ENCODE measurements at regions not wholly inside any gene's neighbourhood (a gene's known extent, or its start where the extent isn't known, plus 50 kb on each side); places are given as distances from the start of the nearest gene placed in this dataset.
"Not testable (repeated sequence)": the region's sequence is repeated elsewhere in the genome, so short reads cannot be mapped to it uniquely, and the experiment has no call there.

- H3K36me3 Mint-ChIP-seq = peaks cover 26% of the 10 kb centered on the region
- ATAC-seq (no peak), DNase-seq (no peak)
- peaks cover 8% of the 10 kb centered on the region for H3K9me3 Mint-ChIP-seq (ENCODE audit: low read depth)
- H3K4me3 Mint-ChIP-seq = peak overlapping the region; percentile 71
- peaks cover 67% of the 10 kb centered on the region for H3K4me1 Mint-ChIP-seq
- H3K27me3 Mint-ChIP-seq = no peaks in the 10 kb centered on the region
- CTCF ChIA-PET = interaction anchor here (1.0 to 3.1 kb wide), 3 partner anchors 25 to 125 kb away, joined by 3 to 16 read pairs (median 4); no protein-coding TSS in a partner anchor
- peak overlapping the region; percentile 93 for H3K27ac Mint-ChIP-seq
Measured at GRCh38 chr1:244324176-244324883, 127.4 kb downstream of the ADSS2 start.

DNA sequence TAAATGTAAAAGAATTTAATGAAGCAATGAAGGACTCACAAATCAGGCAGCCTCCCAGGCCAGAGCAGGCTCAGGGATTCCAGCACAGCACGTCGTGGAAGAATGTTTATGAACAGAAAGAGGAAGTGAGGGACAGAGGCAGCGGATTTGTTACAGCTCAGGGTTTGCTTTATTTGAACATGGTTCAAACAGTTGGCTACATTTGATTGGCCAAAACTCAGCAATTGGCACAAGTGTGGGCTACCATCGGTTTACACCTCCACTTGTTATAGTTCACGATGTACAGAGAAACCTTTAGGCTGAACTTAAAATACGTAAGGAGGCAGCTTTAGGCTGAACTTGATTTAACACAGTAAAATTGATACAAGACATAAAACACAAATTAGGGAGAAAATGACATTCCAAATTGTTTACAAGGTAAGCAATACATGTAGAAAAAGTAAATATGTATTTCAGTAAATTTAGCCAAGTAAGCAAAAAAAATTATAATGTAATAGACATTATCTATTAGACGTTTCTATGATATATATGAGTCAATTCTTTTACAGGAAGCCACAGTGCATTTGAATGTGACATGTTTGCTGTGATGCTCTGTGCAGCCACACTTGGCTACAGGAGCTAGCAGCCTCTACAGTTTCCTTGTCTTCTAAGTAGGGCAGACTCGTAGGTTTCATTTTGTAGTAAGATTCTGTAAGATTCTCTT lies 126.5 kb downstream of the ADSS2 start:
- peak overlapping the region; percentile 93 for H3K27ac Mint-ChIP-seq
- H3K4me3 Mint-ChIP-seq = peak overlapping the region; percentile 71
- H3K9me3 Mint-ChIP-seq (ENCODE audit: low read depth) = peaks cover 8% of the 10 kb centered on the region
- DNase-seq = peak; percentile 79
- peaks cover 60% of the 10 kb centered on the region for H3K4me1 Mint-ChIP-seq
- CTCF ChIA-PET = interaction anchor here (1.0 to 3.1 kb wide), 3 partner anchors 26 to 125 kb away, joined by 3 to 16 read pairs (median 4); no protein-coding TSS in a partner anchor
- H3K27me3 Mint-ChIP-seq = no peaks in the 10 kb centered on the region
- ATAC-seq = peak; percentile 84
- H3K36me3 Mint-ChIP-seq = peaks cover 25% of the 10 kb centered on the region

DNA sequence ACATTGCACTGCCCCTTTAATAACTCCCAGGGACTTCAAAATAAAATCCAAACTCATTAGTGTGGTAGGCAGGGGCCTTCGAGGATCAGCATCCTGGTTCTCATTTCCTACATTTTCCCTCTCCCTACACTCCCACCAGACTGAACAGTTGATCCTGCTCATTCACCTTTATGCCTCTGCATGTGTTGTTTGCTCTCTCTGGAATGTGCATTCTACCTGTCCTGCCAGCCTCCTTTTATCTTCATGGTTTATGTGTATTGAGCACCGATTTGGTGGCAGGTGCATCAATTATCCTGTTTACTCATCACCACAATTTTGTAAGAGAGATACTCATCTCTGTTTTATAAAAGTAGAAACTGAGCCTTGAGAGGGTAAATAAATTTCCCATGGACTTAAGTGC lies 125.0 kb downstream of the ADSS2 start:
- Mint-ChIP-seq H3K27me3 (no peaks in the 10 kb centered on the region), H3K4me3 (no peak overlapping the region), H3K36me3 (peaks cover 29% of the 10 kb centered on the region), H3K27ac (peak overlapping the region; percentile 93), H3K4me1 (peaks cover 48% of the 10 kb centered on the region), H3K9me3 (ENCODE audit: low read depth) (peaks cover 8% of the 10 kb centered on the region)
- CTCF ChIA-PET = interaction anchor here (3.1 kb wide), 1 partner anchor 28 kb away, joined by 16 read pairs; no protein-coding TSS in a partner anchor
- no peak for ATAC-seq
- no peak for DNase-seq

- ATAC-seq (no peak), DNase-seq (no peak)
- H3K9me3 Mint-ChIP-seq (ENCODE audit: low read depth) = peaks cover 8% of the 10 kb centered on the region
- peaks cover 2% of the 10 kb centered on the region for H3K27me3 Mint-ChIP-seq
- no peak overlapping the region for H3K27ac Mint-ChIP-seq
- CTCF ChIA-PET = no interaction called here
- peaks cover 42% of the 10 kb centered on the region for H3K4me1 Mint-ChIP-seq
- peaks cover 28% of the 10 kb centered on the region for H3K36me3 Mint-ChIP-seq
- no peak overlapping the region for H3K4me3 Mint-ChIP-seq
Measured at GRCh38 chr1:244327533-244327932, 124.2 kb downstream of the ADSS2 start.

GRCh38 chr1:244328476-244328875 lies 123.2 kb downstream of the ADSS2 start:
- Mint-ChIP-seq H3K4me1 (peaks cover 35% of the 10 kb centered on the region), H3K27me3 (peaks cover 9% of the 10 kb centered on the region), H3K4me3 (no peak overlapping the region), H3K9me3 (ENCODE audit: low read depth) (peaks cover 8% of the 10 kb centered on the region), H3K36me3 (peaks cover 24% of the 10 kb centered on the region), H3K27ac (no peak overlapping the region)
- no peak for ATAC-seq
- CTCF ChIA-PET = no interaction called here
- no peak for DNase-seq

DNA sequence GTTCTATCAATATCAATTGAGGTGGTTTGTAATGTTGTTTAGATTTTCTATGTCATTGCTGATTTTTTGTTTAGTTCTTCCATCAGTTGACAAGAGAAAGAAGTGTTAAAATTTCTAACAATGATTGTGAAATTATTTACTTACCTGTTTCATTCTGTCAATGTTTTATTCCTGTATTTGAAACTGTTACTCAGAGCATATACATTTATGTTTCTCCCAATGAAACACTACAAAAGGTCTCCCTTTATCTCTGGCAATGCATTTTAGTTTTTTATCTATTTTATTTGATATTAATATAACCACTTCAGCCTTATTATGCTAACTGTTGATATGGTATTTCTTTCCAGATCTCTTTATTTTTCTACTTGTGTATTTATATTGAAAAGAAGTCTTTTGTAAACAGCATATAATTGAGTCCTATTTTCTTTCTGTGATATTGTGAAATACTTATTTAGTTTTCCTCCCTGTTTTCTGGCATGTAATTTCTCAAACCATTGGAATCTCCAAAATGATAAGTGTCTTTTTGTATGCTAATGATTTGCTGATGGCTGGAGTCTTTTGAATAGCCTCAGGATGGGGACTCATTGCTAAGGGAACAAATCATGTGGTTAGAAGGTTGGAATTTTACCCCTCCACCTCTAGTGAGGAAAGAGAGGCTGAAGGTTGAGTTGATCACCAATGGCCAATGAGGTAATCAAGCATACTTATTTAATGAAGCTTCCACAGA lies 122.0 kb downstream of the ADSS2 start:
- no peak overlapping the region for H3K4me3 Mint-ChIP-seq
- H3K27ac Mint-ChIP-seq = no peak overlapping the region
- H3K27me3 Mint-ChIP-seq = peaks cover 21% of the 10 kb centered on the region
- DNase-seq (no peak), ATAC-seq (no peak)
- H3K36me3 Mint-ChIP-seq = peaks cover 23% of the 10 kb centered on the region
- H3K4me1 Mint-ChIP-seq = peaks cover 25% of the 10 kb centered on the region
- H3K9me3 Mint-ChIP-seq (ENCODE audit: low read depth) = peaks cover 8% of the 10 kb centered on the region
- CTCF ChIA-PET = interaction anchor here (1.2 kb wide), 1 partner anchor 10 kb away, joined by 3 read pairs; no protein-coding TSS in a partner anchor

GRCh38 chr1:244330318-244330625 lies 121.4 kb downstream of the ADSS2 start:
- Mint-ChIP-seq H3K4me1 (peaks cover 20% of the 10 kb centered on the region), H3K9me3 (ENCODE audit: low read depth) (peaks cover 8% of the 10 kb centered on the region), H3K27ac (no peak overlapping the region), H3K36me3 (peaks cover 23% of the 10 kb centered on the region), H3K4me3 (no peak overlapping the region), H3K27me3 (peaks cover 21% of the 10 kb centered on the region)
- DNase-seq = no peak
- CTCF ChIA-PET = interaction anchor here (1.2 kb wide), 1 partner anchor 9 kb away, joined by 3 read pairs; no protein-coding TSS in a partner anchor
- no peak for ATAC-seq

GRCh38 chr1:244332761-244333160 lies 118.9 kb downstream of the ADSS2 start:
- ATAC-seq; H3K4me1 Mint-ChIP-seq; DNase-seq; CTCF ChIA-PET; H3K27ac Mint-ChIP-seq; H3K9me3 Mint-ChIP-seq (ENCODE audit: low read depth): not testable (repeated sequence)
- peaks cover 21% of the 10 kb centered on the region for H3K27me3 Mint-ChIP-seq
- H3K4me3 Mint-ChIP-seq = peak overlapping the region; percentile 49
- H3K36me3 Mint-ChIP-seq = peaks cover 14% of the 10 kb centered on the region

DNA sequence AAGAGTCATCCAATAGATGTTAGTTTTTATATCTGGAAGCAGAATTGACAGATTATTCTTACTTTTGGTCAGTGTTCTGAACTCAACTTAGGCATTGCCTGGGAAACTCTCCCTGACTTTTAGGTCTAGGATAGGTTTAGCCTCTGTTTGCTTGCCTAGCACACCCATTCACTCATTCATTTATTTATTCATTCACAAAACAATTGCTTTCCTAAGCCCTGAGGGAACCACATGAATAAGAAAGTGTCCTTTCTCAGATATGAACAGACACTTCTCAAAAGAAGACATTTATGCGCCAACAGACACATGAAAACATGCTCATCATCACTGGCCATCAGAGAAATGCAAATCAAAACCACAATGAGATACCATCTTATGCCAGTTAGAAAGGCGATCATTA lies 117.4 kb downstream of the ADSS2 start:
- DNase-seq; H3K36me3 Mint-ChIP-seq; CTCF ChIA-PET; H3K27ac Mint-ChIP-seq; H3K9me3 Mint-ChIP-seq (ENCODE audit: low read depth); H3K4me3 Mint-ChIP-seq; H3K4me1 Mint-ChIP-seq; ATAC-seq: not testable (repeated sequence)
- H3K27me3 Mint-ChIP-seq = peaks cover 22% of the 10 kb centered on the region

DNA sequence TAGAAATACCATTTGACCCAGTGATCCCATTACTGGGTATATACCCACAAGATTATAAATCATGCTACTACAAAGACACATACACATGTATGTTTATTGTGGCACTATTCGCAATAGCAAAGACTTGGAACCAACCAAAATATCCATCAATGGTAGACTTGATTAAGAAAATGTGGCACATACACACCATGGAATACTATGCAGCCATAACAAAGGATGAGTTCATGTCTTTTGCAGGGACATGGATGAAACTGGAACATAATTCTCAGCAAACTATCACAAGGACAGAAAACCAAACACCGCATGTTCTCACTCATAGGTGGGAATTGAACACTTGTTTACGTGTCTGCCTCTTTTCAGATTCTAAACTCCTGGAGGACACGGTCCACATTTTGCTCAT lies 116.9 kb downstream of the ADSS2 start:
- H3K4me1 Mint-ChIP-seq; H3K9me3 Mint-ChIP-seq (ENCODE audit: low read depth); DNase-seq; H3K4me3 Mint-ChIP-seq; H3K27ac Mint-ChIP-seq; CTCF ChIA-PET; ATAC-seq; H3K36me3 Mint-ChIP-seq: not testable (repeated sequence)
- H3K27me3 Mint-ChIP-seq = peaks cover 22% of the 10 kb centered on the region

- no peaks in the 10 kb centered on the region for H3K9me3 Mint-ChIP-seq (ENCODE audit: low read depth)
- ATAC-seq = no peak
- no peak overlapping the region for H3K27ac Mint-ChIP-seq
- CTCF ChIA-PET = no interaction called here
- peaks cover 9% of the 10 kb centered on the region for H3K4me1 Mint-ChIP-seq
- H3K4me3 Mint-ChIP-seq = no peak overlapping the region
- DNase-seq = no peak
- peaks cover 22% of the 10 kb centered on the region for H3K27me3 Mint-ChIP-seq
- peaks cover 4% of the 10 kb centered on the region for H3K36me3 Mint-ChIP-seq
Measured at GRCh38 chr1:244335456-244335855, 116.3 kb downstream of the ADSS2 start.

- H3K9me3 Mint-ChIP-seq (ENCODE audit: low read depth) = no peaks in the 10 kb centered on the region
- peaks cover 11% of the 10 kb centered on the region for H3K4me1 Mint-ChIP-seq
- H3K27me3 Mint-ChIP-seq = peaks cover 22% of the 10 kb centered on the region
- H3K27ac Mint-ChIP-seq = no peak overlapping the region
- ATAC-seq (no peak), DNase-seq (no peak)
- H3K36me3 Mint-ChIP-seq = no peaks in the 10 kb centered on the region
- CTCF ChIA-PET = no interaction called here
- H3K4me3 Mint-ChIP-seq = no peak overlapping the region
Measured at GRCh38 chr1:244336232-244336899, 115.3 kb downstream of the ADSS2 start.

GRCh38 chr1:244337839-244338238 lies 113.9 kb downstream of the ADSS2 start:
- peaks cover 16% of the 10 kb centered on the region for H3K4me1 Mint-ChIP-seq
- no peaks in the 10 kb centered on the region for H3K9me3 Mint-ChIP-seq (ENCODE audit: low read depth)
- CTCF ChIA-PET = no interaction called here
- no peaks in the 10 kb centered on the region for H3K36me3 Mint-ChIP-seq
- ATAC-seq = no peak
- DNase-seq = no peak
- no peak overlapping the region for H3K4me3 Mint-ChIP-seq
- H3K27ac Mint-ChIP-seq = no peak overlapping the region
- H3K27me3 Mint-ChIP-seq = peaks cover 19% of the 10 kb centered on the region

Data from activated CD8-positive, alpha-beta memory T cell treated with anti-CD3 and anti-CD28 coated beads, Interleukin-2, amount 10 ng/mL, durations not matched to agents 7 days and 5 days (primary cell).